ENCODE measurements at regions not wholly inside any gene's neighbourhood (a gene's known extent, or its start where the extent isn't known, plus 50 kb on each side); places are given as distances from the start of the nearest gene placed in this dataset.
"Not testable (repeated sequence)": the region's sequence is repeated elsewhere in the genome, so short reads cannot be mapped to it uniquely, and the experiment has no call there.

DNA sequence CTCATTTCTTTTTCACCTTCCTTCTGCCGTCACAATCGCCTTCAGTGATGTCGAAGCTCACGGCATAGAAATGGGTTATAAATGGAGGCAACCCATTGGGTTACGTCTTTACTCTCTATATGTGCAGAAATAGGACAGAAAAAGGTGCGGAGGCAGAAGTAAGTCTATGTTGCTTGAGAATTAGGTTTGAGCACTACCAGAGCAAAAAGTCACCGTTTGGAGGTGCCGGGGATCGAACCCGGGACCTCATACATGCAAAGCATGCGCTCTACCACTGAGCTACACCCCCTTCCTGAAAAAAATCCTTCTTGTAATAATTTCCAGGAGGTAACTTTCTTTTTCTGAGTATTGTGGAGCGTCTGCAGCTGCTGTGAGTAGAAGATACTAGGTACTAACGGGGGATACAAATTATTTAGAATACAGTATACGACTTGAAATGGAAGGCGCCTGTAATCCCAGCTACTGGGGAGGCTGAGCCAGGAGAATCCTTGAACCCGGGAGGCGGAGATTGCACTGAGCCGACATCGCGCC lies 134.2 kb downstream of the TRIM27 start:
- no peak for DNase-seq (ENCODE audit: low read depth)
- TF ChIP-seq, protein P1, sequence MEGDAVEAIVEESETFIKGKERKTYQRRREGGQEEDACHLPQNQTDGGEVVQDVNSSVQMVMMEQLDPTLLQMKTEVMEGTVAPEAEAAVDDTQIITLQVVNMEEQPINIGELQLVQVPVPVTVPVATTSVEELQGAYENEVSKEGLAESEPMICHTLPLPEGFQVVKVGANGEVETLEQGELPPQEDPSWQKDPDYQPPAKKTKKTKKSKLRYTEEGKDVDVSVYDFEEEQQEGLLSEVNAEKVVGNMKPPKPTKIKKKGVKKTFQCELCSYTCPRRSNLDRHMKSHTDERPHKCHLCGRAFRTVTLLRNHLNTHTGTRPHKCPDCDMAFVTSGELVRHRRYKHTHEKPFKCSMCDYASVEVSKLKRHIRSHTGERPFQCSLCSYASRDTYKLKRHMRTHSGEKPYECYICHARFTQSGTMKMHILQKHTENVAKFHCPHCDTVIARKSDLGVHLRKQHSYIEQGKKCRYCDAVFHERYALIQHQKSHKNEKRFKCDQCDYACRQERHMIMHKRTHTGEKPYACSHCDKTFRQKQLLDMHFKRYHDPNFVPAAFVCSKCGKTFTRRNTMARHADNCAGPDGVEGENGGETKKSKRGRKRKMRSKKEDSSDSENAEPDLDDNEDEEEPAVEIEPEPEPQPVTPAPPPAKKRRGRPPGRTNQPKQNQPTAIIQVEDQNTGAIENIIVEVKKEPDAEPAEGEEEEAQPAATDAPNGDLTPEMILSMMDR (IDR thresholded peaks at IDR 0.05; ENCODE audit: control insufficient read depth, insufficient read depth, low read depth, low read length, missing control alignments): no peak

DNA sequence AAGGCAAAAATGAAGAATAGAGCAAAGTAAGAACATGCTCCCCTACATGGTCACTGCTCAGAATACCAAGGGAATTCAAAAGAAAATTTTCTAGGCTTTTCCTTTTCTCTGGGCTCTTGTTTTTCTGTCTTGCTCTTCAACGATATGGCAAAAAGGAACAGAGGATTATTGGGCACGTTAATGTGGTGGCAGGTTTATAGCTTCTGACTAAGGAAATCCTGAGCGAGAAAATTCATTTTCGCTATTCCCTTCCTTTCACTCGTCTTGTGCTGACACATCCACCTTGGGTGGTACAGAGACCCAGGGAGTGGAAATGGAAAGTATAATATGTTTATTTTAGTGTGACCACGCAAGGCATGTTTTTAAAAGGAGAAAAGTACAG lies 132.8 kb downstream of the TRIM27 start:
- TF ChIP-seq, protein P1 (IDR thresholded peaks at IDR 0.05; ENCODE audit: control insufficient read depth, insufficient read depth, low read depth, low read length, missing control alignments): no peak
- no peak overlapping the region for H3K4me3 ChIP-seq (ENCODE audit: control insufficient read depth, low read depth, low read length)
- no peak for DNase-seq (ENCODE audit: low read depth)

More for the DNA sequence above, 134.2 kb downstream of the TRIM27 start:
- H3K4me3 ChIP-seq (ENCODE audit: control insufficient read depth, low read depth, low read length): peak overlapping the region; percentile 39

DNA sequence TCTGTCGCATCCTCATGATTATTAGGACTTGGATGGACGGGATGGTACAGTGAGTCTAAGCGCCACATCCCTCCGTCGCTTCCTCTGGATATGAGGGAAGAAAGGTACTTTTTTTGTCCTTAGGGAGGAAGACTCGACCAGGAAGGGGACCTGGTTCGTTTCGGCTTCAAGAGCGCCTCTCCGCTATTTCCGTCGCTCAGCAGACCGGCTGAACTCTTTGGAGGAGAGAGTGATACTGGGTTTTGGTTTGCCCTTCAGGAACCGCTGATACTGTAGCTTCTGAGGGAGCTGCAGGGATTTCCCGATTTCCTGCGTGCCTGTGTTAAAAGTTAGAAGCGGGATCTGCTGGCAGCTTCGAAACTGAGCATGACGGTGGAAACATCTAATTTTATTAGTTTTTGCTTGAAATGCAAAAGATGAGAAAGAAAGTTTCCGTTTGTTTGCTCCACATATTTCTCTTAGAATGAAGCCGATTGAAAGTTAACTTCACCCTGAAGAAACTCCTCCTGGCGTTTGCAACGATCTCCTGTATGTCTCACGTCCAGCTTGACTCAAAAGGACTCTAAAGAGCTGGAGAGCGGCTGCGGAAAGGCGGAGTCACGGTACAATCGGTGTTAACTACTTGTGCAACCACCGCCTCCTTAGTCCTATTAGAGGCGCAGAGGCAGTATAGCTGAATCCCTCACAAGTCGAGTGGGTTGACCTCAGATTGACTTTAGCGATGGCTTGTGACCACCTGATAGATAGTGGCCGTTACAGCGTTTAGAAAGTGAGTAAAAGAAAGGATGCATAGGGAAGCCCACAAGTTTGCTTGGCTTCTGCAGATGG lies 129.4 kb downstream of the TRIM27 start:
- peak overlapping the region; percentile 38 for H3K4me3 ChIP-seq (ENCODE audit: control insufficient read depth, low read depth, low read length)
- DNase-seq (ENCODE audit: low read depth): no peak
- TF ChIP-seq, protein P1 (IDR thresholded peaks at IDR 0.05; ENCODE audit: control insufficient read depth, insufficient read depth, low read depth, low read length, missing control alignments): no peak

GRCh38 chr6:28800647-28801046 lies 123.1 kb downstream of the TRIM27 start:
- not testable (repeated sequence) for H3K4me3 ChIP-seq (ENCODE audit: control insufficient read depth, low read depth, low read length); DNase-seq (ENCODE audit: low read depth)

GRCh38 chr6:28802417-28803336 lies 121.1 kb downstream of the TRIM27 start:
- TF ChIP-seq, protein P1 (IDR thresholded peaks at IDR 0.05; ENCODE audit: control insufficient read depth, insufficient read depth, low read depth, low read length, missing control alignments): no peak
- H3K4me3 ChIP-seq (ENCODE audit: control insufficient read depth, low read depth, low read length): no peak overlapping the region
- no peak for DNase-seq (ENCODE audit: low read depth)

DNA sequence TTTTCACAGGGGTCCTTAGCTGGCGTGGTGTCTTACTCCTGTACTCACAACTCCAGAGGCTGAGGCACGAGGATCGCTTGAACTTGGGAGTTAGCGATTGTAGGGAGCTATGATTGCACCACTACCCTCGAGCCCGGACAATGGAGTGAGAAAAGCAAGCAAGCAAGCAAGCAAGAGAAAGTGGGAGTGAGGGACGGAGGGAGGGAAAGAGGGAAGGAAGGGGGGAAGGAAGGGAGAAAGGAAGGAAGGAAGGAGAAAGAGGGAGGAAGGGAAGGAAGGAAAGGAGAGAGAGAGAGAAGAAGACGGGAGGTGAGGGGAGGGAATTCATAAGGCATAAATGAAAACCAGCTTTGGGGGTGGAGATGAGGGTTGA lies 120.5 kb downstream of the TRIM27 start:
- no peak overlapping the region for H3K4me3 ChIP-seq (ENCODE audit: control insufficient read depth, low read depth, low read length)
- TF ChIP-seq, protein P1 (IDR thresholded peaks at IDR 0.05; ENCODE audit: control insufficient read depth, insufficient read depth, low read depth, low read length, missing control alignments): no peak
- no peak for DNase-seq (ENCODE audit: low read depth)
